22Rv1 (cell line): ENCODE measurements at regions not wholly inside any gene's neighbourhood (a gene's known extent, or its start where the extent isn't known, plus 50 kb on each side); places are given as distances from the start of the nearest gene placed in this dataset.

Experiments
- ZFX ChIP-seq: fragments of 450-650 bp; IDR thresholded peaks from 2 replicates; pipeline ENCODE4 v1.6.1; 2017; ENCODE audit warnings: antibody characterized with exemption, borderline replicate concordance
- TF ChIP-seq, protein P1 (sequence below): fragments of 450-650 bp; IDR thresholded peaks from 2 replicates; pipeline ENCODE4 v1.5.1; 2017; ENCODE audit warnings: mild to moderate bottlenecking

DNA sequence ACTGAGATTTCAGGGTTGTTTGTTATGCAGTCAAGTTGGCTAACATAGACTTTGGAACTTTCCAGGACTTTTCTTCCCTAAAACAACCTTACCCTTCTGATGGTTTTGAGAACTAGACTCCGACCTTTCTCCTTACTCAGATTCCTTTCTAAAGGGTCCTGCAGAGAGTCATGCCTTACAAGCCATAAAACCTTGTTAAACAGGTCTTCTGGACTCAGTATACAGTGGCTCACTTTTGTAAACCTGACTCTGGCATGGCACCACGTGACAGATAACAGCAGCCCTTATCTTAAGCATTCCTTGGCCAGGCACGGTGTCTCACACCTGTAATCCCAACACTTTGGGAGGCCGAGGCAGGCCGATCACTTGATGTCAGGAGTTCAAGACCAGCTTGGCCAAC, 253.2 kb upstream of the RAB6C start:
- TF ChIP-seq, protein P1, sequence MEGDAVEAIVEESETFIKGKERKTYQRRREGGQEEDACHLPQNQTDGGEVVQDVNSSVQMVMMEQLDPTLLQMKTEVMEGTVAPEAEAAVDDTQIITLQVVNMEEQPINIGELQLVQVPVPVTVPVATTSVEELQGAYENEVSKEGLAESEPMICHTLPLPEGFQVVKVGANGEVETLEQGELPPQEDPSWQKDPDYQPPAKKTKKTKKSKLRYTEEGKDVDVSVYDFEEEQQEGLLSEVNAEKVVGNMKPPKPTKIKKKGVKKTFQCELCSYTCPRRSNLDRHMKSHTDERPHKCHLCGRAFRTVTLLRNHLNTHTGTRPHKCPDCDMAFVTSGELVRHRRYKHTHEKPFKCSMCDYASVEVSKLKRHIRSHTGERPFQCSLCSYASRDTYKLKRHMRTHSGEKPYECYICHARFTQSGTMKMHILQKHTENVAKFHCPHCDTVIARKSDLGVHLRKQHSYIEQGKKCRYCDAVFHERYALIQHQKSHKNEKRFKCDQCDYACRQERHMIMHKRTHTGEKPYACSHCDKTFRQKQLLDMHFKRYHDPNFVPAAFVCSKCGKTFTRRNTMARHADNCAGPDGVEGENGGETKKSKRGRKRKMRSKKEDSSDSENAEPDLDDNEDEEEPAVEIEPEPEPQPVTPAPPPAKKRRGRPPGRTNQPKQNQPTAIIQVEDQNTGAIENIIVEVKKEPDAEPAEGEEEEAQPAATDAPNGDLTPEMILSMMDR: no peak
- no peak for TF ChIP-seq ZFX
